ENCODE measurements at regions not wholly inside any gene's neighbourhood (a gene's known extent, or its start where the extent isn't known, plus 50 kb on each side); places are given as distances from the start of the nearest gene placed in this dataset.

DNA sequence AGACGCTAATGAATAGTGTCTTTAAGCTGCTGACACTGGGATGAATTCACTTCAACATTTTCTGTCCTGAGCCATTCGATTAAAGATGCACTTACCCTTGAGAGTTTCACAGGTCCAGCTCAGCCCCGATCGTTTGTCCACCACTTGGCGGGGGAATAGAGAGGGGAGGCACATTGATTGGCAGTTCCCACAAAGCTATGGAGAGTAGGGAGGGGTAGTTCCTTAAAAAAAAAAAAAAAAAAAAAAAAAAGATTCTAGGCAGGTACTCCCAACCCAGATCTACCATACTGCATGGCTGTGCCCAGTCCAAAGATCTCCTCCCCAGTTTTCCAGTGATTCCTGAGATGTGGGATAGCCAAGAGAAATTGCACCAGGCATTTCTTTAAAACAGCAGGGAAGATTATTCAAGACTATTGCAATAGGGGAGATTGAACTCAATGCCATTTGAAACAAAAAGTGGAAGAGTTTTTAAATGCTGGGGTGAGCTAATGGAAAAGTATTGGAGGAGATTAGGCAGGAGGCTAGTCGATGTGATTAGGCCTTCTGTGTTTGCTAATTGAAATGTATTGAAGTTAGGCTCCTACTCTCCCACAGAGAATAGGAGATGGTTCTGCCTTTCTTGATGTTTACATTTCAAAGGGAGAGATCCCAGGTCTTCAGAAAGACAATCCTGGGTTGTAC is 2217.4 kb upstream of the WWC1 start:
- 2% methylated on average over 6 of the region's 6 CpGs for WGBS (ENCODE audit: low lambda C conversion rate)
- intact Hi-C loops (cut with micrococcal nuclease; ENCODE audit: unreplicated experiment), result no loop called here
- H3K27me3 ChIP-seq (ENCODE audit: control insufficient read depth in 1 of 2, insufficient read depth in 2 of 2, low read length in 2 of 2), result no peaks in the 10 kb centered on the region
- no peak overlapping the region for H3K27ac ChIP-seq (ENCODE audit: extremely low read length, insufficient read depth, low read length)
- no TSS peak for BruUV-seq (replicated peaks)
- no peaks in the 10 kb centered on the region for H3K36me3 ChIP-seq (replicated peaks in 1 of 2; ENCODE audit: control insufficient read depth in 1 of 2, insufficient read depth in 2 of 2, low read length in 2 of 2)
- TF ChIP-seq CCDC6 (CRISPR knock-in tag; IDR thresholded peaks at IDR 0.05) (no peak), HIVEP1 (CRISPR knock-in tag; IDR thresholded peaks at IDR 0.05) (no peak), ZNF138 (CRISPR knock-in tag; IDR thresholded peaks at IDR 0.05; ENCODE audit: low read depth) (no peak), CENPT (CRISPR knock-in tag; IDR thresholded peaks at IDR 0.05; ENCODE audit: low read depth) (no peak), HNF4A (CRISPR knock-in tag; IDR thresholded peaks at IDR 0.05) (no peak), KDM6A (CRISPR knock-in tag; IDR thresholded peaks at IDR 0.05; ENCODE audit: low read depth) (no peak), ZNF546 (CRISPR knock-in tag; conservative IDR thresholded peaks at IDR 0.05) (no peak), MBD4 (IDR thresholded peaks at IDR 0.05; ENCODE audit: borderline replicate concordance, low read length) (no peak), POLR2A (IDR thresholded peaks at IDR 0.05; ENCODE audit: insufficient read depth in 1 of 2, low read depth in 2 of 2, low read length in 2 of 2) (no peak), ASH2L (IDR thresholded peaks at IDR 0.05; ENCODE audit: insufficient read length, low read depth, low read length) (no peak)
- no peak overlapping the region for H3K4me3 ChIP-seq (replicated peaks in 1 of 3; ENCODE audit: insufficient read depth in 1 of 3, low read depth in 2 of 3, low read length in 3 of 3)
- H2AFZ ChIP-seq (ENCODE audit: low read length), result no peak overlapping the region
- no peak for ATAC-seq
- ChIA-PET CTCF (ENCODE audit: low intra/inter-chr PET ratio, low total read pairs) (no interaction called here), POLR2A (no interaction called here)
- no peak overlapping the region for H3K4me2 ChIP-seq (ENCODE audit: low read depth, low read length)
- H3K9ac ChIP-seq (ENCODE audit: insufficient read depth, low read depth, low read length), result no peak overlapping the region
- H3K79me2 ChIP-seq (ENCODE audit: insufficient read depth, low read length), result no peaks in the 10 kb centered on the region
- no peak for DNase-seq (ENCODE audit: low spot score)
- H3K9me3 ChIP-seq (ENCODE audit: low read length), result peaks cover 78% of the 10 kb centered on the region
- FAIRE-seq, result no peak
- no peaks in the 10 kb centered on the region for H3K4me1 ChIP-seq (ENCODE audit: insufficient read depth, low read length)
- in situ Hi-C loops (cut with HindIII; ENCODE audit: extremely low pct_ligation_motif_present, low pct_unique_long_range_greater_than_20kb), result no loop called here
- H4K20me1 ChIP-seq (ENCODE audit: insufficient read depth, low read length), result no peaks in the 10 kb centered on the region
